H1 (cell line): ENCODE measurements at regions not wholly inside any gene's neighbourhood (a gene's known extent, or its start where the extent isn't known, plus 50 kb on each side); places are given as distances from the start of the nearest gene placed in this dataset.

Experiments
- CTCF ChIA-PET: fragments of 300-600 bp; sonication (Branson Sonifier 250); formaldehyde crosslinking; loops from one replicate; lab custom pipeline; 2021; ENCODE audit not compliant: partially characterized antibody; lab: Charles Lee
- POLR2A ChIA-PET: fragments of 300-600 bp; sonication (Branson Sonifier 250); formaldehyde crosslinking; loops from one replicate; lab custom pipeline; 2021; ENCODE audit warnings: inconsistent platforms; ENCODE audit not compliant: partially characterized antibody; lab: Charles Lee
- DNase-seq, 2 experiments: peaks; one replicate each; pipeline versions ENCODE4 v3.0.0 to v3.0.0-alpha.2; 2010 to 2022; ENCODE audit warnings: low spot score in 2 of 2, low read depth in 1 of 2, mixed read lengths in 1 of 2
- FAIRE-seq: peaks from 2 replicates; lab custom pipeline; 2011; peaks lifted over from hg19 to GRCh38; lab: Jason Lieb, UNC
- H2AFZ ChIP-seq: 2 replicates; pipeline ENCODE4 v1.8.1; 2012; ENCODE audit warnings: low read length, inconsistent platforms
- H2AK5ac ChIP-seq: 2 replicates; pipeline ENCODE4 v1.6.1; 2013; ENCODE audit warnings: low read depth, low read length
- H2BK120ac ChIP-seq: replicated peaks from 2 replicates; pipeline ENCODE3; 2013; ENCODE audit warnings: low read depth, low read length, inconsistent platforms
- H2BK12ac ChIP-seq: 2 replicates; pipeline ENCODE4 v1.6.1; 2013; ENCODE audit warnings: low read depth, low read length
- H2BK15ac ChIP-seq: 2 replicates; pipeline ENCODE4 v1.6.1; 2013; ENCODE audit warnings: low read length
- H2BK20ac ChIP-seq: 2 replicates; pipeline ENCODE4 v1.6.1; 2013; ENCODE audit warnings: low read length
- H2BK5ac ChIP-seq: 2 replicates; pipeline ENCODE4 v1.6.1; 2013; ENCODE audit warnings: low read depth, low read length
- H3K14ac ChIP-seq: 2 replicates; pipeline ENCODE4 v1.6.1; 2013; ENCODE audit warnings: inconsistent platforms; ENCODE audit not compliant: insufficient read length
- H3K18ac ChIP-seq: 2 replicates; pipeline ENCODE4 v1.6.1; 2013; ENCODE audit warnings: low read length; ENCODE audit errors: extremely low read depth
- H3K23ac ChIP-seq: 2 replicates; pipeline ENCODE4 v1.6.1; 2013; ENCODE audit warnings: inconsistent platforms; ENCODE audit not compliant: insufficient read length
- H3K23me2 ChIP-seq: 2 replicates; pipeline ENCODE4 v1.6.1; 2013; ENCODE audit warnings: low read depth, low read length
- H3K27ac ChIP-seq: 2 replicates; pipeline ENCODE4 v1.6.1; 2011; ENCODE audit warnings: low read depth, low read length, inconsistent platforms
- H3K27me3 ChIP-seq, 4 experiments: replicated peaks in 1 of 4; 1 replicate in 1 of 4; 2 replicates in 3 of 4; pipeline versions ENCODE4 v1.6.1 to v1.8.1; 2011 to 2013; ENCODE audit warnings: low read length in 3 of 4, mild to moderate bottlenecking in 3 of 4, inconsistent platforms in 2 of 4, mixed read lengths in 2 of 4, moderate library complexity in 1 of 4; ENCODE audit not compliant: control insufficient read depth in 3 of 4, insufficient read depth in 3 of 4; ENCODE audit errors: extremely low read depth in 1 of 4
- H3K36me3 ChIP-seq, 4 experiments: 2 replicates each; pipeline versions ENCODE4 v1.6.1 to v1.8.1; 2011 to 2013; ENCODE audit warnings: mild to moderate bottlenecking in 4 of 4, low read length in 3 of 4, moderate library complexity in 2 of 4, control low read depth in 1 of 4, inconsistent platforms in 1 of 4; ENCODE audit not compliant: insufficient read depth in 4 of 4, control insufficient read depth in 2 of 4
- H3K4ac ChIP-seq: replicated peaks from 2 replicates; pipeline ENCODE3; 2013; ENCODE audit warnings: low read length, low read depth, mixed read lengths, inconsistent platforms; ENCODE audit not compliant: insufficient read length
- H3K4me1 ChIP-seq, 4 experiments: replicated peaks in 1 of 4; 1 replicate in 1 of 4; 2 replicates in 3 of 4; pipeline versions ENCODE4 v1.6.1 to v1.8.1; 2011 to 2013; ENCODE audit warnings: low read length in 3 of 4, inconsistent platforms in 2 of 4, mixed read lengths in 1 of 4; ENCODE audit not compliant: insufficient read depth in 4 of 4, control insufficient read depth in 3 of 4
- H3K4me2 ChIP-seq, 2 experiments: 2 replicates each; pipeline versions ENCODE4 v1.6.1 to v1.8.1; 2011 to 2013; ENCODE audit warnings: low read depth in 2 of 2, low read length in 2 of 2, control low read depth in 1 of 2, inconsistent platforms in 1 of 2, mild to moderate bottlenecking in 1 of 2; ENCODE audit not compliant: insufficient read depth in 1 of 2
- H3K4me3 ChIP-seq, 4 experiments: fragments of 200-600, 300-600 bp in 1 of 4; sonication (generic), shearing (Covaris generic), sonication (Bioruptor Twin) in 1 of 4; 2 replicates each; pipeline versions ENCODE4 v1.5.1 to v1.8.1; 2011 to 2016; ENCODE audit warnings: low read length in 4 of 4, low read depth in 3 of 4, control low read depth in 2 of 4, inconsistent platforms in 2 of 4, mild to moderate bottlenecking in 2 of 4, mixed read lengths in 1 of 4, moderate library complexity in 1 of 4; ENCODE audit not compliant: insufficient read depth in 2 of 4; ENCODE audit errors: extremely low read depth in 1 of 4
- H3K56ac ChIP-seq: replicated peaks from 2 replicates; pipeline ENCODE3; 2013; ENCODE audit warnings: low read depth, mild to moderate bottlenecking, mixed read lengths, low read length, inconsistent platforms; ENCODE audit not compliant: insufficient read length
- H3K79me1 ChIP-seq: 2 replicates; pipeline ENCODE4 v1.6.1; 2013; ENCODE audit warnings: low read depth, low read length, control low read depth
- H3K79me2 ChIP-seq, 2 experiments: 2 replicates each; pipeline versions ENCODE4 v1.6.1 to v1.8.1; 2012 to 2013; ENCODE audit warnings: low read length in 2 of 2, mild to moderate bottlenecking in 2 of 2, inconsistent platforms in 1 of 2; ENCODE audit not compliant: insufficient read depth in 2 of 2, control insufficient read depth in 1 of 2
- H3K9ac ChIP-seq, 4 experiments: replicated peaks in 1 of 4; 1 replicate in 1 of 4; 2 replicates in 3 of 4; pipeline versions ENCODE4 v1.6.1 to v1.8.1; 2011 to 2013; ENCODE audit warnings: low read depth in 3 of 4, low read length in 3 of 4, control low read depth in 2 of 4, mild to moderate bottlenecking in 2 of 4, moderate library complexity in 2 of 4, inconsistent platforms in 1 of 4; ENCODE audit errors: extremely low read depth in 1 of 4
- H3K9me3 ChIP-seq, 2 experiments: 2 replicates each; pipeline versions ENCODE4 v1.6.1 to v1.8.1; 2012 to 2013; ENCODE audit warnings: mild to moderate bottlenecking in 2 of 2, moderate library complexity in 2 of 2, control low read depth in 1 of 2, inconsistent platforms in 1 of 2, low read depth in 1 of 2, low read length in 1 of 2, mixed read lengths in 1 of 2; ENCODE audit not compliant: insufficient read depth in 2 of 2
- H4K20me1 ChIP-seq, 2 experiments: replicated peaks in 1 of 2; 2 replicates each; pipeline versions ENCODE3 to v1.8.1; 2011 to 2013; ENCODE audit warnings: inconsistent platforms in 2 of 2, low read length in 2 of 2, mild to moderate bottlenecking in 1 of 2; ENCODE audit not compliant: insufficient read depth in 2 of 2, control insufficient read depth in 1 of 2
- H4K5ac ChIP-seq: 2 replicates; pipeline ENCODE4 v1.6.1; 2013; ENCODE audit warnings: low read length, low read depth, mixed read lengths, inconsistent platforms; ENCODE audit not compliant: insufficient read length
- H4K8ac ChIP-seq: 2 replicates; pipeline ENCODE4 v1.8.0; 2013; ENCODE audit warnings: mild to moderate bottlenecking, moderate library complexity, low read length, inconsistent platforms; ENCODE audit not compliant: insufficient read depth; ENCODE audit errors: extremely low read depth
- H4K91ac ChIP-seq: replicated peaks from 2 replicates; pipeline ENCODE3; 2013; ENCODE audit warnings: low read length, mixed read lengths, inconsistent platforms; ENCODE audit not compliant: insufficient read length
- CREB1 ChIP-seq: IDR thresholded peaks from 2 replicates; pipeline ENCODE4 v1.6.1; 2012; ENCODE audit warnings: inconsistent platforms
- WGBS, 2 experiments: shearing (Covaris generic) in 1 of 2; methylation state at CpG; one replicate each; pipeline versions ENCODE4 v1.1.6 to v1.1.7; 2013 to 2015; ENCODE audit warnings: low lambda C conversion rate in 2 of 2, mixed read lengths in 2 of 2, inconsistent platforms in 1 of 2, low coverage in 1 of 2, missing lambda C conversion rate in 1 of 2; ENCODE audit not compliant: insufficient replicate concordance in 2 of 2, insufficient coverage in 1 of 2, insufficient read length in 1 of 2; ENCODE audit errors: extremely low coverage in 1 of 2, missing lambda C conversion rate in 1 of 2; 5-methylcytosine and 5-hydroxymethylcytosine counted together

DNA sequence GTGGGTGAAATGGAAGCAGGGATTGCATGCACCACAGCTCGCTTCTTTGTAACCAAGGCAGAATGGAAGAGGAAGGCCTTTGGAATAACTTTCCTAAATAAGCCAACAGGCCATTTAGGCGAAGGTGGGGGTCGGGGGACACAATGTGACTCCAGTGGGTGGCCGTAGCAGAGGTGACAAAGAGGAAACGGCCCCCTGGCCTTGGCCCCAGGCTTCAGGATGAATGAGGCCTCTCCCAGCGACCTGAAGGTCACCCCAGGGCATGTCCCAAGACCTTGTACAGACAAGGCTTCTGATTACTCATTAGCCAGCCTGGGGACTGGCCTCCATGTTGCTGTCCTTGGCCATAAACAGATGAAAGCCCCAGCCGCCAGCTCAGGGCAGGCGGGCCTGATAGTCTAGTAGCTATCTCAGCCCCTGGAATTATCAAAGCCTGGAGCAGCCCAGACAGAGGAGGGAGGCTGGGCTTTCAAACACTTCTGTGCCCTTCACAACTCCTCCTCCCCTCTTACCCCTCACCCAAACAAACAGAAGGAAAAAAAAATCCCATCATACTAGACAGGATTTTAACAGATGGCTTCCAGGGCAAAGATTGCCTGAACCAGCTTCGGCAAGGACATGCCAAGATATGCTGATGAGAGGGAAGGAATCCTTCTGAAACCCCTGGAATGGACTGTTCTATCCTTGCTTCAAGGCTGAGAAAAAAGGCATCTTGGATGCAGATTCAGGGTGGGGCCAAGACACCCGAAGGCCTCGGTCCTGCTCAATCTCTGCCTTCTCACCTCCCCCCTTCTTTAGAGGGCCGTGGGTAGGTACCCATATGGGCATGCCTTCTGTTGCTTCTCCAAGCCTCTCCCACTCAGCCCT is 142.3 kb upstream of the PARP11 start:
- Histone ChIP-seq H3K4ac (no peak overlapping the region), H3K4me1 (no peaks in the 10 kb centered on the region), H4K91ac (no peak overlapping the region), H3K23ac (no peak overlapping the region), H3K18ac (0 out of 2 replicates have a peak overlapping the region, but pooled peaks have one; percentile 4), H3K9me3 (no peaks in the 10 kb centered on the region), H3K9ac (no peak overlapping the region), H2AFZ (no peak overlapping the region), H2BK120ac (no peak overlapping the region), H3K27ac (no peak overlapping the region), H2BK5ac (peak overlapping the region; percentile 37; the same call in 1 of the 2 replicates), H3K23me2 (no peaks in the 10 kb centered on the region), H2BK12ac (peak overlapping the region; percentile 39; the same call in 1 of the 2 replicates), H2AK5ac (peak overlapping the region; percentile 79; the same call in 1 of the 2 replicates), H3K79me2 (no peaks in the 10 kb centered on the region), H3K4me2 (no peak overlapping the region), H3K27me3 (peaks cover 0 to 3% (median 0%) of the 10 kb centered on the region in 4 experiments; a peak in 1 of 7 replicates), H4K20me1 (no peaks in the 10 kb centered on the region), H3K4me3 (no peak overlapping the region), H3K14ac (no peak overlapping the region), H4K5ac (no peak overlapping the region), H2BK20ac (peak overlapping the region; percentile 86), H3K56ac (peak overlapping the region; percentile 37), H2BK15ac (no peak overlapping the region), H3K79me1 (no peaks in the 10 kb centered on the region), H3K36me3 (no peaks in the 10 kb centered on the region), H4K8ac (no peak overlapping the region)
- no peak for TF ChIP-seq CREB1
- DNase-seq = no peak
- FAIRE-seq = no peak
- whole genome bisulfite sequencing, 2 experiments = 83% methylated on average over 12 of the region's 12 CpGs; no CpG with 5 or more reads in 1 of the 2 experiments
- ChIA-PET CTCF (interaction anchor here (0.6 to 1.4 kb wide), 7 partner anchors 11 to 35 kb away, joined by 3 to 5 read pairs (median 4); no protein-coding TSS in a partner anchor), POLR2A (interaction anchor here (2.2 kb wide), 1 partner anchor 10 kb away, joined by 10 read pairs; no protein-coding TSS in a partner anchor)
